ENCODE measurements at regions not wholly inside any gene's neighbourhood (a gene's known extent, or its start where the extent isn't known, plus 50 kb on each side); places are given as distances from the start of the nearest gene placed in this dataset.

DNA sequence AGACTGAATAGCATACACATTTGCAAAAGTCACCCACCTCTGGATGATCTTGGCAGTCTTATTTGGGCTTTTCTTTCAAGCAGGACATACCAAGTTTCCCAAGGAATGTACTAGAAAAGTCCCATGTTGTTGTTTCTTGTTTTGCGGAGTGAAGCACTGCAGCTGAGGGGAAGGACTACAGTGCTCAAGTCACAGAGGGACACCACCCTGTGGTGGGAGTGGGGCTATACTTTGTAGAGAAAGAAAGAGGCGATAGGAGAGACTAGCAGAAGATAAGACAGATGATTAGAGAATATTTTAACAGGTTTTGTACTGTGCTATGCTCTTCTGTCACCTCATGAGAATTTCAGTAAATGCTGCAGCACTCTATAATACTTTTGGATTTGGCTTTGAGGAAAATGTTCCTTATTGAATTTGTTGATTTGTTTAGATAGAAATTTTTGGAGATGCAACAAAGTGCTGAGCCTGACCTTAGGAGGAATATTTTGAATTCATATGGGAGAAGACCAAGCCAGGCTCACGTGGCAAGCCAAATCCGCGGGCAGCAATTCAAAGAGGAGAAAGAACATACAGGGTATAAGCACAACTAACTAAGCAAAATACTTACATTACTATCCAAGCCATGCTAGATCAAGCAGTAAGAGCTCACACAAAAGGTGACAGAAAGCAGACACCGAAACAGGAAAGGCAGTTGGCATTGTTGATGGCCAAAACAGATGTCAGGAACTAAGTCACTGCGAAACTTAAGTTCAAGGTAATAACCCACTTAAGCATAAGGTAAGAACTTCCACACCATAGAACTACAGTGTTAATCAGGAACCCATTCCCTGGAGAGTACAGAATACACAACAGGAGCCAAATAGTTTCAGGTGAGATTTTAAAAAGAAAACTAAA lies 280.3 kb upstream of the INTU start:
- no peak for ATAC-seq
- TF ChIP-seq TOX (CRISPR knock-in tag; IDR thresholded peaks at IDR 0.05; ENCODE audit: borderline replicate concordance) (no peak), CSDC2 (CRISPR knock-in tag; IDR thresholded peaks at IDR 0.05) (no peak), ZFP30 (CRISPR knock-in tag; IDR thresholded peaks at IDR 0.05) (no peak), OSR1 (CRISPR knock-in tag; IDR thresholded peaks at IDR 0.05) (no peak), ARNTL (CRISPR knock-in tag; IDR thresholded peaks at IDR 0.05; ENCODE audit: borderline replicate concordance, low read depth) (no peak), GLIS3 (CRISPR knock-in tag; IDR thresholded peaks at IDR 0.05) (no peak), ZC3H10 (CRISPR knock-in tag; IDR thresholded peaks at IDR 0.05) (no peak), ZNF70 (CRISPR knock-in tag; IDR thresholded peaks at IDR 0.05) (no peak), BACH2 (CRISPR knock-in tag; IDR thresholded peaks at IDR 0.05; ENCODE audit: borderline replicate concordance) (no peak)
- TF ChIP-seq, protein P1, sequence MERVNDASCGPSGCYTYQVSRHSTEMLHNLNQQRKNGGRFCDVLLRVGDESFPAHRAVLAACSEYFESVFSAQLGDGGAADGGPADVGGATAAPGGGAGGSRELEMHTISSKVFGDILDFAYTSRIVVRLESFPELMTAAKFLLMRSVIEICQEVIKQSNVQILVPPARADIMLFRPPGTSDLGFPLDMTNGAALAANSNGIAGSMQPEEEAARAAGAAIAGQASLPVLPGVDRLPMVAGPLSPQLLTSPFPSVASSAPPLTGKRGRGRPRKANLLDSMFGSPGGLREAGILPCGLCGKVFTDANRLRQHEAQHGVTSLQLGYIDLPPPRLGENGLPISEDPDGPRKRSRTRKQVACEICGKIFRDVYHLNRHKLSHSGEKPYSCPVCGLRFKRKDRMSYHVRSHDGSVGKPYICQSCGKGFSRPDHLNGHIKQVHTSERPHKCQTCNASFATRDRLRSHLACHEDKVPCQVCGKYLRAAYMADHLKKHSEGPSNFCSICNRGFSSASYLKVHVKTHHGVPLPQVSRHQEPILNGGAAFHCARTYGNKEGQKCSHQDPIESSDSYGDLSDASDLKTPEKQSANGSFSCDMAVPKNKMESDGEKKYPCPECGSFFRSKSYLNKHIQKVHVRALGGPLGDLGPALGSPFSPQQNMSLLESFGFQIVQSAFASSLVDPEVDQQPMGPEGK (CRISPR knock-in tag; IDR thresholded peaks at IDR 0.05; ENCODE audit: borderline replicate concordance): no peak

DNA sequence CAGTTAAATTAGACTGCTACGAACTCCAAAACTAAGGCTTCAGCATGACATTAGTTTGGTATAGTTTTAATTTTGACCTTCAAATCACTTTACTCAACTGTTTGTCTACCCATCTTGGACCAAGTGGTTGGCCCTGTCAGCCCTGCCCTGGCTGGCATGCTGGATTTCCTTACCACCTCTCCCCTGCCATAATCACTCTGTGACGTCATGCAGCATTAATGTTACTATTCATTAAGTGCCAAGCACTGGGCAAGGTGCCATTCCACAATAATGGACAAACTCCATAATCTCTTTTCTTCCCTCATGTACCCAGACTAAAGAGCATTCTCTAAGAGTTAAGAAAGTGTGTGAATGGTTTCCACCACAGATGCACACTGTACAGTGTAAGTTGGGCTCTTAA lies 277.0 kb upstream of the INTU start:
- TF ChIP-seq ZNF8 (CRISPR knock-in tag; IDR thresholded peaks at IDR 0.05) (no peak), PPARA (CRISPR knock-in tag; IDR thresholded peaks at IDR 0.05; ENCODE audit: borderline replicate concordance) (no peak), CSDC2 (CRISPR knock-in tag; IDR thresholded peaks at IDR 0.05) (no peak), TCF4 (CRISPR knock-in tag; IDR thresholded peaks at IDR 0.05; ENCODE audit: borderline replicate concordance) (no peak), RARB (CRISPR knock-in tag; IDR thresholded peaks at IDR 0.05) (no peak), ESRRG (CRISPR knock-in tag; IDR thresholded peaks at IDR 0.05) (no peak), SNAI2 (CRISPR knock-in tag; IDR thresholded peaks at IDR 0.05) (no peak), ZFP30 (CRISPR knock-in tag; IDR thresholded peaks at IDR 0.05) (no peak), ZFP3 (CRISPR knock-in tag; IDR thresholded peaks at IDR 0.05) (no peak), OSR1 (CRISPR knock-in tag; IDR thresholded peaks at IDR 0.05) (no peak)
- TF ChIP-seq, protein P1 (CRISPR knock-in tag; IDR thresholded peaks at IDR 0.05; ENCODE audit: borderline replicate concordance): no peak
- TF ChIP-seq, protein P2, sequence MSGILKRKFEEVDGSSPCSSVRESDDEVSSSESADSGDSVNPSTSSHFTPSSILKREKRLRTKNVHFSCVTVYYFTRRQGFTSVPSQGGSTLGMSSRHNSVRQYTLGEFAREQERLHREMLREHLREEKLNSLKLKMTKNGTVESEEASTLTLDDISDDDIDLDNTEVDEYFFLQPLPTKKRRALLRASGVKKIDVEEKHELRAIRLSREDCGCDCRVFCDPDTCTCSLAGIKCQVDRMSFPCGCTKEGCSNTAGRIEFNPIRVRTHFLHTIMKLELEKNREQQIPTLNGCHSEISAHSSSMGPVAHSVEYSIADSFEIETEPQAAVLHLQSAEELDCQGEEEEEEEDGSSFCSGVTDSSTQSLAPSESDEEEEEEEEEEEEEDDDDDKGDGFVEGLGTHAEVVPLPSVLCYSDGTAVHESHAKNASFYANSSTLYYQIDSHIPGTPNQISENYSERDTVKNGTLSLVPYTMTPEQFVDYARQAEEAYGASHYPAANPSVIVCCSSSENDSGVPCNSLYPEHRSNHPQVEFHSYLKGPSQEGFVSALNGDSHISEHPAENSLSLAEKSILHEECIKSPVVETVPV (CRISPR knock-in tag; IDR thresholded peaks at IDR 0.05): no peak
- no peak for ATAC-seq

DNA sequence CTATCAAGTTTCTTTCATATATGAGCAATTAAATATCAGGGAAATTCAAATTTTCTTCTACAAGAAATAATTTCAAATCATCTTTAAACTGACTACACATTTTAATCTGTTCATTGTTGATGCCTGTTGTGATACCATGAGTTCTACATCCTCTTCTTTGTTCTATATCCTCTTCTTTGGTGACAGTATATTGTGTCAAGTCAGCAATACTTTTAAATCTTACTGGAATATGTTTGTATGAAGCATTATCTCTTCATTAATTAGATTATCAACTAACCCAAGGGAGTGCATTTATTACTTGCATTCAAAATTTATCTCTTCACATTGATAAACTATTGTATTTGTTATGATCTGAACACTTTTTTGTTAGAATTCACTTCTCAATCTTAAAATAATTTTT lies 275.0 kb upstream of the INTU start:
- ATAC-seq: no peak
- TF ChIP-seq, protein P3, sequence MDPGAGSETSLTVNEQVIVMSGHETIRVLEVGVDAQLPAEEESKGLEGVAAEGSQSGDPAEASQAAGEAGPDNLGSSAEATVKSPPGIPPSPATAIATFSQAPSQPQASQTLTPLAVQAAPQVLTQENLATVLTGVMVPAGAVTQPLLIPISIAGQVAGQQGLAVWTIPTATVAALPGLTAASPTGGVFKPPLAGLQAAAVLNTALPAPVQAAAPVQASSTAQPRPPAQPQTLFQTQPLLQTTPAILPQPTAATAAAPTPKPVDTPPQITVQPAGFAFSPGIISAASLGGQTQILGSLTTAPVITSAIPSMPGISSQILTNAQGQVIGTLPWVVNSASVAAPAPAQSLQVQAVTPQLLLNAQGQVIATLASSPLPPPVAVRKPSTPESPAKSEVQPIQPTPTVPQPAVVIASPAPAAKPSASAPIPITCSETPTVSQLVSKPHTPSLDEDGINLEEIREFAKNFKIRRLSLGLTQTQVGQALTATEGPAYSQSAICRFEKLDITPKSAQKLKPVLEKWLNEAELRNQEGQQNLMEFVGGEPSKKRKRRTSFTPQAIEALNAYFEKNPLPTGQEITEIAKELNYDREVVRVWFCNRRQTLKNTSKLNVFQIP (CRISPR knock-in tag; IDR thresholded peaks at IDR 0.05; ENCODE audit: borderline replicate concordance, low read depth): no peak
- no peak for TF ChIP-seq ZNF8 (CRISPR knock-in tag; IDR thresholded peaks at IDR 0.05)
- no peak for TF ChIP-seq ZNF70 (CRISPR knock-in tag; IDR thresholded peaks at IDR 0.05)
- no peak for TF ChIP-seq ZFP30 (CRISPR knock-in tag; IDR thresholded peaks at IDR 0.05)
- no peak for TF ChIP-seq SNAI2 (CRISPR knock-in tag; IDR thresholded peaks at IDR 0.05)
- TF ChIP-seq, protein P2 (CRISPR knock-in tag; IDR thresholded peaks at IDR 0.05): no peak
- no peak for TF ChIP-seq OSR1 (CRISPR knock-in tag; IDR thresholded peaks at IDR 0.05)
- no peak for TF ChIP-seq PPARA (CRISPR knock-in tag; IDR thresholded peaks at IDR 0.05; ENCODE audit: borderline replicate concordance)
- TF ChIP-seq RARB (CRISPR knock-in tag; IDR thresholded peaks at IDR 0.05): no peak
- no peak for TF ChIP-seq BACH2 (CRISPR knock-in tag; IDR thresholded peaks at IDR 0.05; ENCODE audit: borderline replicate concordance)
- TF ChIP-seq TOX (CRISPR knock-in tag; IDR thresholded peaks at IDR 0.05; ENCODE audit: borderline replicate concordance): no peak
- TF ChIP-seq ISL1 (CRISPR knock-in tag; IDR thresholded peaks at IDR 0.05): no peak
- TF ChIP-seq, protein P1 (CRISPR knock-in tag; IDR thresholded peaks at IDR 0.05; ENCODE audit: borderline replicate concordance): no peak
